Lower leg skin (tissue), 4 donors: ENCODE measurements at regions not wholly inside any gene's neighbourhood (a gene's known extent, or its start where the extent isn't known, plus 50 kb on each side); places are given as distances from the start of the nearest gene placed in this dataset.
"Not testable (repeated sequence)": the region's sequence is repeated elsewhere in the genome, so short reads cannot be mapped to it uniquely, and the experiment has no call there.

ENCODE experiments used
- DNase-seq, 2 donors: peaks; one replicate each; pipeline ENCODE4 v3.0.0-alpha.2; 2019; ENCODE audit warnings: low spot score in 2 of 2
- H3K4me3 ChIP-seq: fragments of 200-600 bp; sonication (generic); 2 replicates; pipeline ENCODE4 v1.5.1; 2017; ENCODE audit warnings: mild to moderate bottlenecking, low read depth; ENCODE audit not compliant: poor library complexity, severe bottlenecking
- CTCF ChIP-seq, 3 donors: fragments of 450-650 bp; IDR thresholded peaks; one replicate each; pipeline ENCODE4 v1.5.1; 2016; ENCODE audit warnings: antibody characterized with exemption in 3 of 3, mild to moderate bottlenecking in 3 of 3, moderate library complexity in 2 of 3
- POLR2A ChIP-seq, 2 donors: fragments of 450-650 bp; IDR thresholded peaks; one replicate each; pipeline ENCODE4 v1.6.1; 2016 to 2017; ENCODE audit warnings: antibody characterized with exemption in 2 of 2, mild to moderate bottlenecking in 1 of 2, moderate library complexity in 1 of 2
- WGBS, 2 donors: methylation state at CpG; one replicate each; pipeline ENCODE4 v1.1.5; 2018; 5-methylcytosine and 5-hydroxymethylcytosine counted together
- intact Hi-C: fragments of 100-400 bp; cut with DNase I; formaldehyde crosslinking; loops from one replicate; pipeline ENCODE4 v1.15.0; 2023; ENCODE audit warnings: low total_unique reads

- 94 to 100% methylated on average over 1 of the region's 1 CpG for WGBS, 2 donors
- H3K4me3 ChIP-seq = no peak overlapping the region
- DNase-seq = no peak
- TF ChIP-seq POLR2A (IDR thresholded peaks at IDR 0.05) (no peak), CTCF (IDR thresholded peaks at IDR 0.05) (no peak)
- intact Hi-C loops = no loop called here
Measured at GRCh38 chr17:37859451-37859850, 64.8 kb upstream of the TBC1D3K start.

GRCh38 chr17:37858391-37858790 is 65.8 kb upstream of the TBC1D3K start:
- H3K4me3 ChIP-seq, DNase-seq, intact Hi-C loops: not testable (repeated sequence)
- 92% methylated on average over 11 of the region's 11 CpGs for WGBS, 2 donors

- TF ChIP-seq POLR2A (IDR thresholded peaks at IDR 0.05) (no peak), CTCF (IDR thresholded peaks at IDR 0.05) (no peak)
- intact Hi-C loops = no loop called here
- WGBS, 2 donors = 81 to 97% methylated on average over 1 of the region's 1 CpG
Measured at GRCh38 chr17:37856245-37856644, 68.0 kb upstream of the TBC1D3K start.

GRCh38 chr17:37849617-37849972 is 74.6 kb upstream of the TBC1D3K start:
- TF ChIP-seq CTCF (IDR thresholded peaks at IDR 0.05) = no peak
- no peak for DNase-seq
- 87 to 94% methylated on average over 3 of the region's 3 CpGs for WGBS, 2 donors
- intact Hi-C loops = no loop called here
- no peak overlapping the region for H3K4me3 ChIP-seq

More at GRCh38 chr17:37856245-37856644, 68.0 kb upstream of the TBC1D3K start:
- DNase-seq = no peak
- no peak overlapping the region for H3K4me3 ChIP-seq

- H3K4me3 ChIP-seq = no peak overlapping the region
- WGBS, 2 donors = 81 to 82% methylated on average over 15 of the region's 15 CpGs
- intact Hi-C loops = no loop called here
- TF ChIP-seq CTCF (IDR thresholded peaks at IDR 0.05) (no peak), POLR2A (IDR thresholded peaks at IDR 0.05) (no peak)
- no peak for DNase-seq
Measured at GRCh38 chr17:37848690-37849616, 75.3 kb upstream of the TBC1D3K start.

- no peak overlapping the region for H3K4me3 ChIP-seq
- TF ChIP-seq CTCF (IDR thresholded peaks at IDR 0.05) (no peak), POLR2A (IDR thresholded peaks at IDR 0.05) (no peak)
- intact Hi-C loops = no loop called here
- 90 to 93% methylated on average over 12 of the region's 12 CpGs for WGBS, 2 donors
- DNase-seq = no peak
Measured at GRCh38 chr17:37847811-37848331, 76.3 kb upstream of the TBC1D3K start.
